GM12878 (cell line): ENCODE measurements at regions not wholly inside any gene's neighbourhood (a gene's known extent, or its start where the extent isn't known, plus 50 kb on each side); places are given as distances from the start of the nearest gene placed in this dataset.

Experiments used
- BMI1 ChIP-seq: fragments of 450-650 bp; IDR thresholded peaks from 2 replicates; pipeline ENCODE4 v1.6.1; 2016; ENCODE audit warnings: mild to moderate bottlenecking, moderate library complexity, borderline replicate concordance
- EED ChIP-seq: sonication (generic); IDR thresholded peaks from 2 replicates; pipeline ENCODE4 v1.6.1; 2016; ENCODE audit warnings: antibody characterized with exemption, low read depth
- HDGF ChIP-seq: fragments of 450-650 bp; IDR thresholded peaks from 2 replicates; pipeline ENCODE4 v1.6.1; 2016; ENCODE audit warnings: antibody characterized with exemption
- HSF1 ChIP-seq: fragments of 150-350 bp; IDR thresholded peaks from 2 replicates; pipeline ENCODE4 v1.6.1; 2014; ENCODE audit warnings: mild to moderate bottlenecking, low read depth, low read length
- IRF4 ChIP-seq: IDR thresholded peaks from 2 replicates; pipeline ENCODE4 v1.6.1; 2011; ENCODE audit warnings: low read depth, low read length
- MYC ChIP-seq: IDR thresholded peaks from 2 replicates; pipeline ENCODE4 v1.6.1; 2011; ENCODE audit warnings: mild to moderate bottlenecking, low read length, moderate library complexity, inconsistent platforms; ENCODE audit not compliant: insufficient read depth, insufficient replicate concordance, insufficient read length, severe bottlenecking
- NRF1 ChIP-seq: conservative IDR thresholded peaks from 2 replicates; pipeline ENCODE4 v1.6.1; 2011; ENCODE audit warnings: mild to moderate bottlenecking, low read depth, low read length, improper control_type of control experiment
- PAX5 ChIP-seq: IDR thresholded peaks from 2 replicates; pipeline ENCODE4 v1.6.1; 2011; ENCODE audit warnings: low read depth, low read length, borderline replicate concordance
- POLR2AphosphoS5 ChIP-seq: IDR thresholded peaks from 2 replicates; pipeline ENCODE4 v1.6.1; 2011; ENCODE audit warnings: mild to moderate bottlenecking, low read length, inconsistent platforms
- RAD21 ChIP-seq: IDR thresholded peaks from 2 replicates; pipeline ENCODE4 v1.6.1; 2011; ENCODE audit warnings: mild to moderate bottlenecking, low read depth, low read length, moderate library complexity; ENCODE audit not compliant: insufficient read depth
- RB1 ChIP-seq: fragments of 450-650 bp; formaldehyde crosslinking; IDR thresholded peaks from 2 replicates; pipeline ENCODE4 v1.6.1; 2017; ENCODE audit warnings: mild to moderate bottlenecking, borderline replicate concordance
- STAT3 ChIP-seq: IDR thresholded peaks from 2 replicates; pipeline ENCODE4 v1.6.1; 2011; ENCODE audit warnings: low read depth, low read length, improper control_type of control experiment
- ZBED1 ChIP-seq: IDR thresholded peaks from 2 replicates; pipeline ENCODE4 v1.6.1; 2016; ENCODE audit warnings: borderline replicate concordance
- ZNF217 ChIP-seq: fragments of 450-650 bp; IDR thresholded peaks from 2 replicates; pipeline ENCODE4 v1.6.1; 2017; ENCODE audit warnings: antibody characterized with exemption, mild to moderate bottlenecking
- ZZZ3 ChIP-seq: IDR thresholded peaks from 2 replicates; pipeline ENCODE4 v1.6.1; 2011; ENCODE audit warnings: low read depth; ENCODE audit not compliant: control insufficient read depth, insufficient read length
- TF ChIP-seq, protein P1 (sequence below): fragments of 450-650 bp; IDR thresholded peaks from 2 replicates; pipeline ENCODE4 v1.6.1; 2018; ENCODE audit warnings: borderline replicate concordance, mild to moderate bottlenecking; ENCODE audit not compliant: partially characterized antibody

DNA sequence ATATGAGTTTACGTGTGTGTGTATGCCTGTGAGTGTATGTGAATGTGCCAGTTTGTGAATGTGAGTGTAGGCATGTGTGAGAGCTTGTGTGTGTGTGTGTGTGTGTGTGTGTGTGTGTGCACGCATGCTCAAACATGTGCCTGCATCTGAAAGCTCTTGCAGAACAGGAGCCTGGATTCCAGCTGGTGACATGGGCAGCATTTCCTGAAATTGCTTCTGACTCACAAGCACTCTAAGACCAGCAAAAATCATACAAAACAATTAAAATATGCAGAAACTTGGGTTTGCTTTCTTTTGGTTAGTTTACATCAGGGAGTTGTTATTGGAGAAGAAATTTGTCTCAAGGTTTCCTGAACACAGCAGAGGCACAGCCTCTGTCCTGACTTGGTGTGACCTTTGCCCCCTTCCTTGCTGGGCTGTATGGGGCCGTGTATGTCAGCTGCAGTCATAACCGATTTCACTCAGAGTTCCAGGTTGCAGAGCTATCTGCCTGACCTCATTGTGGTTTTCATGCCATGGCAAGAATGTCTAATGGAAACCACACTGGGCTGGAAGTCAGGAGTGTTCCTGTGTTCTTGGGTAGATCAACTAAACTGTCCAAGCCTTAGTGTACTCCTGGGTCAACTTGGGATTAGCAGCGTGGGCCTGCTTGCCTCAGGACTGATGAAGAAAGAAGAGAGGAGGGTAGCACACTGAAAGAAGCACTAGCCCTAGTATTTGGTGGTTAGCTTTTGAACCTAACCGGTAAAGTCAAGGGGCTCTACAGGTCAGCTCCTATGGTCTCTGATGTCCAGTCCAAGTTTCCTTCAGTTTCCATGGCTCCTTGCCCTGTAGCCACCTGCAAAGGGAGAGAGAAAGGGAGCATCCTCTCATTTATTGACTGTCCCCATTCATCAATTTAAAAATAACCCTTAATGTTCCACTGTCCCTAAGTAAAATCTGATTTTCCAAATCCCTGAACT is 143.7 kb downstream of the SNX19 start (continued):
- TF ChIP-seq HSF1: no peak
- no peak for TF ChIP-seq ZNF217
- TF ChIP-seq POLR2AphosphoS5: no peak
- TF ChIP-seq ZZZ3: no peak
- no peak for TF ChIP-seq BMI1
- TF ChIP-seq STAT3: no peak
- TF ChIP-seq EED: no peak
- TF ChIP-seq NRF1: no peak
- no peak for TF ChIP-seq RAD21
- no peak for TF ChIP-seq MYC
- TF ChIP-seq PAX5: no peak
- TF ChIP-seq RB1: no peak
- TF ChIP-seq IRF4: no peak
- peak; percentile 77; the same call in 1 of the 2 replicates for TF ChIP-seq HDGF
- TF ChIP-seq ZBED1: no peak
- TF ChIP-seq, protein P1, sequence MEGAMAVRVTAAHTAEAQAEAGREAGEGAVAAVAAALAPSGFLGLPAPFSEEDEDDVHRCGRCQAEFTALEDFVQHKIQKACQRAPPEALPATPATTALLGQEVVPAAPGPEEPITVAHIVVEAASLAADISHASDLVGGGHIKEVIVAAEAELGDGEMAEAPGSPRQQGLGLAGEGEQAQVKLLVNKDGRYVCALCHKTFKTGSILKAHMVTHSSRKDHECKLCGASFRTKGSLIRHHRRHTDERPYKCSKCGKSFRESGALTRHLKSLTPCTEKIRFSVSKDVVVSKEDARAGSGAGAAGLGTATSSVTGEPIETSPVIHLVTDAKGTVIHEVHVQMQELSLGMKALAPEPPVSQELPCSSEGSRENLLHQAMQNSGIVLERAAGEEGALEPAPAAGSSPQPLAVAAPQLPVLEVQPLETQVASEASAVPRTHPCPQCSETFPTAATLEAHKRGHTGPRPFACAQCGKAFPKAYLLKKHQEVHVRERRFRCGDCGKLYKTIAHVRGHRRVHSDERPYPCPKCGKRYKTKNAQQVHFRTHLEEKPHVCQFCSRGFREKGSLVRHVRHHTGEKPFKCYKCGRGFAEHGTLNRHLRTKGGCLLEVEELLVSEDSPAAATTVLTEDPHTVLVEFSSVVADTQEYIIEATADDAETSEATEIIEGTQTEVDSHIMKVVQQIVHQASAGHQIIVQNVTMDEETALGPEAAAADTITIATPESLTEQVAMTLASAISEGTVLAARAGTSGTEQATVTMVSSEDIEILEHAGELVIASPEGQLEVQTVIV: no peak
